ENCODE measurements at regions not wholly inside any gene's neighbourhood (a gene's known extent, or its start where the extent isn't known, plus 50 kb on each side); places are given as distances from the start of the nearest gene placed in this dataset.

DNA sequence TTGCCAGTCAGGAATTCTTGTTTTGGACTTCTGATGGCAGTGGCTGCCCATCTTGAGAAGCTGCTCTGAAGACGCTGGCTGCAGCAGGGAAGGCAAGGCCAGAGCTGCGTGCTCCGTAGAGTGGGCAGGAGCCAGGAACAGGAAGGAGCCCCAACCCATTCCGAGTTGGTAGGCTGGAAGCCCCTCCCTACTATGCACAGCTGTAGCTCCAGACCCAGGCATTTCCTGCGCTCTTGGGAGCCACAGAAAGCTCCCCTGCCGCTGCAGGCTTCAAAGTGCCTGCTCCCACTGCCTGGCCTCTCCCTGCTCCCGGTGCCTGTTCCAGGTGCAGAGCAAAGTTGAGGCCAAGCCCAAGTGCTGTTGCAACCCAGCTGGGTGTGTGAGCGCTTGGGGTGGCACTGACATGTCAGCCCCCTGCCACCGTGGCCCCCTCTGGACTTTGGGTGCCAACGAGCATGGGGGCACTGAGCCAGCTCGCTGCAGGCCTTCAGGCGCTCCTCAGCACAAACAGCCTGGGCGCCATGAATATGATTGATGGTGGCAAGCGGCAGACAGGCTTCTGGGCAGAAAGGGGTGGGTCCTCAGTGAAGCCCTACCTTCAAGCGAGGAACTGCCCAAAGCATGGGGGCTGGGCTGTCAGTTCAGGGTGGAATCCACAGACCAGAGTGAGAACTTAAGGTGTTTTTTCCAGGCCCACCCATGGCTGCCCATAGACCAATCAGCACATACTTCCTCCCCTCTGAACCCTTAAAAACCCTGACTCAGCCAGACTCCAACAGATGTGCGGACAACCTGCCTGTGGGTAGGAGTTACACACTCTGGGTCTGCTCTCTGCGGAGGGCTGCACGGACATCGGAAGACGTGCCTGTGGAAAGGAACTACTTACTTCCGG lies 677.2 kb upstream of the INTU start:
- no peak for TF ChIP-seq POLR2A (IDR thresholded peaks at IDR 0.05)
- TF ChIP-seq CTCF (IDR thresholded peaks at IDR 0.05), result no peak
